Kidney (tissue), 13 donors: ENCODE measurements at regions not wholly inside any gene's neighbourhood (a gene's known extent, or its start where the extent isn't known, plus 50 kb on each side); places are given as distances from the start of the nearest gene placed in this dataset.

ENCODE experiments used
- DNase-seq, 5 donors: peaks; one replicate each; pipeline ENCODE4 v3.0.0-alpha.2; 2013 to 2020
- FAIRE-seq: peaks from 2 replicates; lab custom pipeline; 2012; peaks lifted over from hg19 to GRCh38; lab: Jason Lieb, UNC
- H3K27ac ChIP-seq, 2 donors: one replicate each; pipeline ENCODE4 v1.7.0; 2013; ENCODE audit warnings: low read depth in 2 of 2, low read length in 2 of 2, inconsistent platforms in 1 of 2
- H3K27me3 ChIP-seq: one replicate; pipeline ENCODE4 v1.7.1; 2013; ENCODE audit warnings: low read length, inconsistent platforms; ENCODE audit not compliant: control insufficient read depth, insufficient read depth
- H3K36me3 ChIP-seq, 3 donors: one replicate each; pipeline versions ENCODE4 v1.7.0 to v1.7.1; 2013; ENCODE audit warnings: low read length in 3 of 3, control low read depth in 1 of 3, inconsistent platforms in 1 of 3; ENCODE audit not compliant: insufficient read depth in 3 of 3, control insufficient read depth in 2 of 3
- H3K4me1 ChIP-seq, 3 donors: one replicate each; pipeline versions ENCODE4 v1.7.0 to v1.7.1; 2013; ENCODE audit warnings: low read length in 3 of 3, inconsistent platforms in 1 of 3, low read depth in 1 of 3; ENCODE audit not compliant: control insufficient read depth in 2 of 3, insufficient read depth in 2 of 3
- H3K4me3 ChIP-seq, 3 donors: one replicate each; pipeline versions ENCODE4 v1.7.0 to v1.8.1; 2013; ENCODE audit warnings: low read length in 3 of 3, control low read depth in 1 of 3, inconsistent platforms in 1 of 3
- H3K9ac ChIP-seq, 3 donors: one replicate each; pipeline versions ENCODE4 v1.7.0 to v1.7.1; 2013; ENCODE audit warnings: low read length in 3 of 3, control low read depth in 1 of 3, inconsistent platforms in 1 of 3
- H3K9me3 ChIP-seq, 3 donors: one replicate each; pipeline versions ENCODE4 v1.7.0 to v1.7.1; 2013; ENCODE audit warnings: low read length in 3 of 3, control low read depth in 1 of 3, inconsistent platforms in 1 of 3; ENCODE audit not compliant: control insufficient read depth in 2 of 3, insufficient read depth in 1 of 3
- CTCF ChIP-seq: IDR thresholded peaks from 3 replicates; pipeline ENCODE4 v1.5.1; 2012; ENCODE audit warnings: mild to moderate bottlenecking, moderate library complexity, borderline replicate concordance; ENCODE audit not compliant: insufficient read depth; ENCODE audit errors: extremely low read depth
- intact Hi-C: fragments of 100-400 bp; cut with DNase I; formaldehyde crosslinking; loops from one replicate; pipeline ENCODE4 v1.11.1; 2022
- donor health status: control.
- donor health status: control.
- donor health status: control.
- donor health status: control.
- donor health status: control.
- donor health status: DM: yes; HTN: yes; CAD: no.
- donor health status: Normal renal cell carcinoma (clear cell type).

DNA sequence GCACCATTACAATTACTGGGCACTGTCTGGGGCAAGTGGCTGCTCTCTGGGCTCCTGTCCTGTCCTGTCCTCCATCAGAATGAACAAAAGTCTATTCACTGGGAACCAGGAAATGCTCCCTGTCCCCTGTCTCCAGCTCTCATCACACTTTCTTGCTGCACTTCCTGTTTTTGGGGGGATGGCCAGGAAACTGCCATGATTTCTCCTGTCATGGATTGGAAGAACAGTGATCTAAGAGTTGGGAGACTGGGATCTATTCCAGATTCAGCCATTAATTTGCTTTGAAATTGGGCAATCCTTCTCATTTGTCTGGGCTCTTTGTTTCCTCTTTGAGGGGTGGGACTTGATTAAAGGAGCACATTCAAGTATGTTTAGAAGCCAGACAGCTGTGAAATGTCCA lies 61.4 kb upstream of the KIRREL3 start:
- DNase-seq (peak in 1 of 5 donors; percentile 33), FAIRE-seq (no peak)
- Histone ChIP-seq H3K36me3 (no peaks in the 10 kb centered on the region), H3K4me1 (no peaks in the 10 kb centered on the region), H3K9me3 (no peaks in the 10 kb centered on the region), H3K27me3 (no peaks in the 10 kb centered on the region), H3K4me3 (no peak overlapping the region), H3K27ac (no peak overlapping the region), H3K9ac (no peak overlapping the region)
- no peak for TF ChIP-seq CTCF
- intact Hi-C loops = no loop called here

DNA sequence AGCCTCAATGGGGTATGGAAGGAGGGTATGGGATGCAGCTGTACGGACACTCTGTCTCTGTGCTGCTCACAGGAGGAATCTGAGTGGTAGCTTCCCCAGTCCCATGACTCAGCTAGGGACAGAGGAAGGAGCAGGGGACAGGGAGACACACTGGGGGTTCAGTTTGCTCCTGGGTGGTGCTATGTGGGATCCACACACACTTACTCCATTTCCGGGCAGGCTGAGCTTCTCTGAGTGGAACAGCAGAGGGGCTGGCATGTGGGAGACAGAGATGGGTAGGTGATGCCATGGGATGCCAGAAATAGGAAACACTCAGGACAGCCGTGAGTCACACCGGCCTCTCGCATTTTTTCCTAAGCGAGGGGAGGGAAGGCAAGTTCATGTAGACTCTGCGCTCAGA lies 59.2 kb upstream of the KIRREL3 start:
- DNase-seq (no peak), FAIRE-seq (no peak)
- no peak for TF ChIP-seq CTCF
- H3K4me3 ChIP-seq = no peak overlapping the region
- no peaks in the 10 kb centered on the region for H3K27me3 ChIP-seq
- H3K9ac ChIP-seq = no peak overlapping the region
- H3K27ac ChIP-seq = no peak overlapping the region
- H3K36me3 ChIP-seq = no peaks in the 10 kb centered on the region
- intact Hi-C loops = no loop called here
- no peaks in the 10 kb centered on the region for H3K4me1 ChIP-seq
- no peaks in the 10 kb centered on the region for H3K9me3 ChIP-seq

- no peaks in the 10 kb centered on the region for H3K4me1 ChIP-seq
- FAIRE-seq (no peak), DNase-seq (no peak)
- no peak for TF ChIP-seq CTCF
- intact Hi-C loops = no loop called here
- H3K9me3 ChIP-seq = no peaks in the 10 kb centered on the region
- no peak overlapping the region for H3K4me3 ChIP-seq
- H3K27ac ChIP-seq = no peak overlapping the region
- no peak overlapping the region for H3K9ac ChIP-seq
- no peaks in the 10 kb centered on the region for H3K36me3 ChIP-seq
- H3K27me3 ChIP-seq = no peaks in the 10 kb centered on the region
Measured at GRCh38 chr11:127059286-127059685, 58.7 kb upstream of the KIRREL3 start.

GRCh38 chr11:127058524-127058923 lies 58.0 kb upstream of the KIRREL3 start:
- Histone ChIP-seq H3K4me1 (no peaks in the 10 kb centered on the region), H3K36me3 (no peaks in the 10 kb centered on the region), H3K27me3 (no peaks in the 10 kb centered on the region), H3K4me3 (no peak overlapping the region), H3K9me3 (no peaks in the 10 kb centered on the region), H3K27ac (no peak overlapping the region), H3K9ac (no peak overlapping the region)
- FAIRE-seq = no peak
- DNase-seq = no peak
- intact Hi-C loops = no loop called here
- no peak for TF ChIP-seq CTCF
